Activated naive CD8-positive, alpha-beta T cell treated with anti-CD3 and anti-CD28 coated beads, Interleukin-2, amount 50 U/mL, for 24 hours (primary cell): ENCODE measurements at regions not wholly inside any gene's neighbourhood (a gene's known extent, or its start where the extent isn't known, plus 50 kb on each side); places are given as distances from the start of the nearest gene placed in this dataset.

Source experiments
- ATAC-seq: fragments of 150-1000 bp; cut with Tn5 transposase; one replicate; pipeline ENCODE4 v1.10.0; 2021
- DNase-seq: peaks from one replicate; pipeline ENCODE4 v3.0.0; 2021
- H3K27ac Mint-ChIP-seq: one replicate; pipeline ENCODE4 v1.8.0; 2021; ENCODE audit warnings: mild to moderate bottlenecking, mixed read lengths
- H3K27me3 Mint-ChIP-seq: one replicate; pipeline ENCODE4 v1.8.0; 2021; ENCODE audit warnings: mixed read lengths
- H3K36me3 Mint-ChIP-seq: one replicate; pipeline ENCODE4 v1.8.0; 2021; ENCODE audit warnings: low read depth, mixed read lengths
- H3K4me1 Mint-ChIP-seq: one replicate; pipeline ENCODE4 v1.8.0; 2021; ENCODE audit warnings: mixed read lengths
- H3K4me3 Mint-ChIP-seq: one replicate; pipeline ENCODE4 v1.8.0; 2021; ENCODE audit warnings: mild to moderate bottlenecking, moderate library complexity, mixed read lengths
- H3K9me3 Mint-ChIP-seq: one replicate; pipeline ENCODE4 v1.8.0; 2021; ENCODE audit warnings: mixed read lengths

DNA sequence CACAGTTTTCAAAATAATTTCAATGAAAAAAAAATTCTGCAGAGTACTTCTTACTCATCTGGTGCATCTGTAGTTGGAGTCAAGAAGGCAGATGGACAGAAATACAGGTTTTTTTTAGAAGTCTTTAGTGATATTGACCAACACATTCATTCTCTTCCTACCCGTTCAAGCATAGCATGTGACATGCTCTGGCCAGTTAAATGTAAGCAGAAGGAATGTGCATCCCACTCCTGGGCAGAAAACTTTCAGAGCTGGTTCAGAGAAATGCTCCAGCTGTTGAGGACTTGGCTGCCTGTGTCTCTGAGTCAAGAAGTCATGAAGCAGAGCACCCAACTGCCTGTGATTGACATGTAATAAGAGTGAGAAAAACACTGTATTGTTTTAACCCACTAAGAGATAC lies 665.3 kb upstream of the IGFBP3 start:
- Mint-ChIP-seq H3K36me3 (no peaks in the 10 kb centered on the region), H3K27me3 (no peaks in the 10 kb centered on the region), H3K4me3 (no peak overlapping the region), H3K9me3 (peaks cover 9% of the 10 kb centered on the region), H3K27ac (no peak overlapping the region), H3K4me1 (no peaks in the 10 kb centered on the region)
- no peak for ATAC-seq
- DNase-seq, result no peak

DNA sequence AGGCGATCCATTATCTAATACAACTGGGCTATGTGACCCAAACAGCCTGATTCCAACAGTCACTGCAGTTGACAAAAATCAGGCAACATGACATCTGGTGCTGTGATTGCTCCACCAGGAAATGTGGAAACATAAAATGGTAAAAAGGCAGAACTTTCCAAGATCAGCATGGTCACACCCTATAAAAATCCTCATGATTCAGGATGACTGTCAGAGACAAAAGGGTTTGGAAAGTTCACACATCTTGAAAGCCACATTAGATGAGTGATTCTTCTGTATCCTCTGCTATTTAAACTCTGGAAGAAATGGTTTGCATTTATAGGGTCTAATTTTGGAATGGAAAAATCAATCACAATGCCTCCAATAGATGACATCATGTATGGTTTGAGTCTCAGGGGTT lies 662.6 kb upstream of the IGFBP3 start:
- DNase-seq (no peak), ATAC-seq (no peak)
- Mint-ChIP-seq H3K4me1 (no peaks in the 10 kb centered on the region), H3K9me3 (peaks cover 4% of the 10 kb centered on the region), H3K4me3 (no peak overlapping the region), H3K36me3 (no peaks in the 10 kb centered on the region), H3K27me3 (no peaks in the 10 kb centered on the region), H3K27ac (no peak overlapping the region)

DNA sequence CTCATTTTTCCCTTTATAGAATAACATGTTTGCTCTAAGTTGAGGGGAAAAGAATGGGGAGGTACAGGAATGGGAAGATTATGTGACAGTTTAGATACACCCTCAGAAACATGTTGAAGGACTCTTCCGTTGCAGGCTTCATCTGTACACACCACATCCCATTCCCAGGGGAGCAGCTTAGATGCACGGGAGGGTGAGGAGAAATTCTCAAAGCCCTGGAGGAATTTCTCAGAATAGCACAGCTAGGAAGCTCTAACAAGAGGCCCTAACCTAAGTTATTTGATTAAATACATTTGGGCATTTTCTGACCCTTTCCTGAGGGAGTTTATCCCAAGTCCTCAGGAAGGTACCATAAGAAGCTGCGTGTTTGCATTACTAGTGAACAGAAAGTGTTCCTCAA lies 660.2 kb upstream of the IGFBP3 start:
- no peaks in the 10 kb centered on the region for H3K36me3 Mint-ChIP-seq
- no peaks in the 10 kb centered on the region for H3K4me1 Mint-ChIP-seq
- peaks cover 15% of the 10 kb centered on the region for H3K9me3 Mint-ChIP-seq
- H3K4me3 Mint-ChIP-seq, result no peak overlapping the region
- ATAC-seq (no peak), DNase-seq (no peak)
- no peak overlapping the region for H3K27ac Mint-ChIP-seq
- no peaks in the 10 kb centered on the region for H3K27me3 Mint-ChIP-seq

DNA sequence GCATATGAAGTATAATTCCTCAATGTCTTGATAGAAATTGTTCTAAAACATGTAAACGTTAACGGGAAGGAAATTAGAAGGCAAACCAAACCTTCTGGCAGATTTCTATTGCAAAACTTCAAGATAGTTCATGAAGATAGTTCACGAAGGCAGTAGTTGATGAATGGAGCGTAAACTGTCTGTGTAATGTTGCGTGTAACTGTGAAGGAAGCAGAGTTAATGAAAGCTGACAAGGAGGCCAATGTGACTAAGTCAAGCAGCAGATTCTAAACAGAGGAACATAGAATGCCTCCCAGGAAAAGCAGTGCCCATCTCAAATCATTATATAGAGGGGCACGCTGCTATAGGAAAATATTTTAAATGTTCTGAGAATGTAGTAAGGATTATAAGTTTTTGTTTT lies 659.7 kb upstream of the IGFBP3 start:
- no peak for DNase-seq
- no peak overlapping the region for H3K4me3 Mint-ChIP-seq
- H3K36me3 Mint-ChIP-seq, result no peaks in the 10 kb centered on the region
- no peaks in the 10 kb centered on the region for H3K4me1 Mint-ChIP-seq
- no peaks in the 10 kb centered on the region for H3K27me3 Mint-ChIP-seq
- H3K27ac Mint-ChIP-seq, result no peak overlapping the region
- no peak for ATAC-seq
- H3K9me3 Mint-ChIP-seq, result peaks cover 15% of the 10 kb centered on the region

DNA sequence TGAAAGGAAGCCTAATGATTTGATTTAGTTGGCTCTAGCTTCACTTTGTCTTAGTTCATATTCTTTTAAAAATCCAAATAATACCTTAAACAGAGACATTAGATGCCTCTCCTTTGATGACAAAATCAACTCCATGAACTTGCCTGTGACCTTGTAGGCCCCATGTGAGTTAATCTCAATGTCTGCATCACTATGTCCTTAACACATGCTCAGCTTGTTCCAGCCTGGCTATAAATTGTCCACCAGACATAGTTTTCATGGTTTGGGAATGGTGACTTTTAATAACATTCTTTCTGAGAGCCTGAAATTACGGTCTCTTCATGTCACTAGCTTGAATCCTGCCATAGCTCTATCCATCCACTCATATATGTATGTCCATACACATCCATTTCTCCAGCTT lies 656.3 kb upstream of the IGFBP3 start:
- Mint-ChIP-seq H3K4me3 (no peak overlapping the region), H3K27me3 (no peaks in the 10 kb centered on the region), H3K36me3 (no peaks in the 10 kb centered on the region), H3K27ac (no peak overlapping the region), H3K4me1 (no peaks in the 10 kb centered on the region), H3K9me3 (peaks cover 15% of the 10 kb centered on the region)
- no peak for ATAC-seq
- DNase-seq, result no peak

DNA sequence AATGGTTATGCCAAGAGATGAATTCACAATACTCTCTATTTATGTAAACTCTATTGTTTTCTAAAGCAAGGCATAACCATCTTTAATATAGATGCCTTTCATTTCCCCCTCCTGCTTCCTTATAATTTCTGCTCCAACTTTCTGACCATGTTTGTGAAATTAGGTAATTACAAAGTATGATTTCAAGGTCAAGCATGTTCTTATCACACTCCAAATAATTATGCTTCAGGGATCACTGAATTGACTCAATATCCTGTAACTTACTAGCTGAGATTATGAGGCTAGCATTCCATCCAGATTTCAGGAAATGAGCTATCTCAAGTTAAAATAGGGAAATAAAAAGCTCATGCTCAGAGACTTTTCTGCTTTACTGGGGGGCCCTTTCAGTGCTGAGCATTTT lies 655.9 kb upstream of the IGFBP3 start:
- H3K27ac Mint-ChIP-seq, result no peak overlapping the region
- H3K4me3 Mint-ChIP-seq, result no peak overlapping the region
- no peaks in the 10 kb centered on the region for H3K36me3 Mint-ChIP-seq
- peaks cover 19% of the 10 kb centered on the region for H3K9me3 Mint-ChIP-seq
- no peaks in the 10 kb centered on the region for H3K4me1 Mint-ChIP-seq
- ATAC-seq (no peak), DNase-seq (no peak)
- H3K27me3 Mint-ChIP-seq, result no peaks in the 10 kb centered on the region

DNA sequence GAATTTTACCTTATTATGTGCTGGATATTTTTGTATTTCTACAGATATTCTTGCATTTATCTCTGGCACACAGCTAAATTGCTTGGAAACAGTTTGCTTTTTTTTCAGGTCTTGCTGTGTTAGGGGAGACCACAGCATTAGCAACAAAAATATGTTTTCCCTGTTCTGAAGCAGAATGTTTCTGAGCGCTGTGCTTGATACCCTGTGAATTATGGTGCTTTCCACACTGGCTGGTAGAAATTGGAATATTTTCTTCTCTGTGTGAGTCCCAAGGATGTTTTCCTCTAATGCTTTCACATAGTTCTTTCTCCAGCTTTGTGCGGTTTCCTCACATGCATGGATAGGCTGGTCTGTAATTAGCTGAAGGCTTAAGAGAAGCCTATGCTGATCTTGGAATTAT lies 651.6 kb upstream of the IGFBP3 start:
- Mint-ChIP-seq H3K27ac (no peak overlapping the region), H3K4me1 (no peaks in the 10 kb centered on the region), H3K9me3 (peaks cover 13% of the 10 kb centered on the region), H3K4me3 (no peak overlapping the region), H3K27me3 (no peaks in the 10 kb centered on the region), H3K36me3 (no peaks in the 10 kb centered on the region)
- no peak for DNase-seq
- ATAC-seq, result no peak

DNA sequence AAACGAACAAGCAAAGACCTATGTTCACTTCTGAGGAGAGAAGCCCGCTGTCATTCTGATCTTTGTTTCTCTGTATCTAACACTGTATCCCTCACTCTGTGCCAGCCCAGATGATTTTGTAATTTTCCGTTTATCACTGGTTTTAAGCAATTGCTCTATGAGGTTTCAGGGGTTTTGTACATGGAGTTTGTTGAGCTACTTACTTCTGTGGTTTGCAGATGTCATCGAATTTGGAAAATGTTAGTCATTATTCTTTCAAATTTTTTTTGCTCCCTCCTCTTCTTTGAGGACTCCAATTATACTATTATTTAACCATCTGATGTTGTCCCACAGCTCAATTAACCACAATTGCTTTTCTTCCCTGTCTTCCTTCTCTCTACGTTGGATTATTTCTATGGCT lies 650.9 kb upstream of the IGFBP3 start:
- Mint-ChIP-seq H3K9me3 (peaks cover 10% of the 10 kb centered on the region), H3K4me3 (no peak overlapping the region), H3K27me3 (no peaks in the 10 kb centered on the region), H3K27ac (no peak overlapping the region), H3K4me1 (no peaks in the 10 kb centered on the region), H3K36me3 (no peaks in the 10 kb centered on the region)
- ATAC-seq (no peak), DNase-seq (no peak)

DNA sequence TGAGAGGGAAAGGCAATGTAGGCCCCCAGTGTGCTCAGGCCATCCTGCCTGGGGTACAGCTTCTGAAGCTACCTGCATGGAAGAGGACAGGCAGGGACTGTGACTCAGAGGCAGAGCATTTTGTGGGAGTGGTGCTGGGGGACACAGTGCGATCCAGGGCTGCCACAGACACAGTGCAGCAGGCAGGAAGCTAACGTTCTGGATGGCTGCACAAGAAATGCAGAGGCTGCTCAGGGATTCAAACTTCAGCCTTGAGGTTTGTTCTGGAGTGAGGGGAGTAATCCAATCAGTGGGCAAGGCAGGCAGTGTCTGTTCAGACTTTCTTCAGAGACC lies 648.0 kb upstream of the IGFBP3 start:
- no peak overlapping the region for H3K4me3 Mint-ChIP-seq
- H3K27ac Mint-ChIP-seq, result no peak overlapping the region
- H3K36me3 Mint-ChIP-seq, result no peaks in the 10 kb centered on the region
- H3K27me3 Mint-ChIP-seq, result no peaks in the 10 kb centered on the region
- no peaks in the 10 kb centered on the region for H3K4me1 Mint-ChIP-seq
- peaks cover 15% of the 10 kb centered on the region for H3K9me3 Mint-ChIP-seq
- ATAC-seq, result no peak
- DNase-seq, result no peak

DNA sequence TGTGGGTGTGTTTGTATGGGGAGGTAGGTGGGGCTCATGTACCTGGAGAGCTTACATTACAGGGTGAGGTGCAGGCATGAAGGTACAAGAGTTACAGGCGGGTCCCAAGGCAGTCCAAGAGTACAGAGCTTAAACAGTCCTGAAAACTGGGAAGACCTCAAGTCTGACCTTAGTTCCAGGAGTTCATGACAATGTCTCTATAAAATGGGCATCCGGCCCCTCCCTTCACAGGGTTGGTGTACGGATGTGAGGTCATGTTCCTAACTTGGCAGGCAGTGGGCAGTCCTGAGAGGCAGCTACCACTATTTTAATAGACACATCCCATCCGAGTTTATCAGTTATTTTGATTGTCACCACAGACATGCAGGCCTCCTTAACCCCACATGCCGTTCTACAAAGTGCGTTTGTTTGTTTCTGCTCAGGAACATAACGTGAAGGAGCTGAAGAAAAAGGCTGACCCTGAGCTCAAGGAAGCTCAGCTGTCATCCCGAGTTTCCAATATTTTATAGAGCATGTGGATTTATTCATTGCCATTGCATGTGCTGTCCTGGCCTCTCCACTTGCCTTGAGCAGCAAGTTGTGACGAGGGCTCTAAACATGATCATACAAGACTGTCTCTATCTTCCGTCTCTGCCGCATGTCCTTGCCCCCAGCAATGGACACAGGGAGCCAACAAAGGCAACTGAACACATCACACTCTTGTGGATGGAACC lies 647.5 kb upstream of the IGFBP3 start:
- Mint-ChIP-seq H3K4me1 (no peaks in the 10 kb centered on the region), H3K4me3 (no peak overlapping the region), H3K27me3 (no peaks in the 10 kb centered on the region), H3K36me3 (no peaks in the 10 kb centered on the region), H3K9me3 (peaks cover 15% of the 10 kb centered on the region), H3K27ac (no peak overlapping the region)
- no peak for ATAC-seq
- DNase-seq, result no peak

DNA sequence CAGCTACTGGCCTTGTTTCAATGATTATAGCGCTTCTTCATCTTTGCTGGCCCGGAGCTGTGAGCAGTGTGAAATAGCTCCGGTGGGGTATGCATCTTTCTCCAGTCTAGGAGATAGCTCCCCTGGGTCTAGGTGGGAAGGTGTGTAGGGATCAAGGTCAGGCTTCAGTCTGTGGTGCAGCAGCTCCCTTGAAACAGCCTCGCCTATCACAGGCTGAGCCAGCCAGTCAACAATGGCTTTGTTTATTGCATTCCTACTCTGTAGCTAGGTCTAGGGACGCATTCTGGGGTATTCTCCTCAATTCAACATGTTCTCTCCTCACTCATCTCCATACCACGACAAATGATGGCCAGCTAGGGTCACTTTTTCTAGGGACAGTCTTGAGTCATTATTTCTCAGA lies 646.8 kb upstream of the IGFBP3 start:
- H3K27ac Mint-ChIP-seq, result no peak overlapping the region
- DNase-seq (no peak), ATAC-seq (no peak)
- no peaks in the 10 kb centered on the region for H3K36me3 Mint-ChIP-seq
- no peak overlapping the region for H3K4me3 Mint-ChIP-seq
- H3K27me3 Mint-ChIP-seq, result no peaks in the 10 kb centered on the region
- H3K4me1 Mint-ChIP-seq, result no peaks in the 10 kb centered on the region
- peaks cover 11% of the 10 kb centered on the region for H3K9me3 Mint-ChIP-seq

DNA sequence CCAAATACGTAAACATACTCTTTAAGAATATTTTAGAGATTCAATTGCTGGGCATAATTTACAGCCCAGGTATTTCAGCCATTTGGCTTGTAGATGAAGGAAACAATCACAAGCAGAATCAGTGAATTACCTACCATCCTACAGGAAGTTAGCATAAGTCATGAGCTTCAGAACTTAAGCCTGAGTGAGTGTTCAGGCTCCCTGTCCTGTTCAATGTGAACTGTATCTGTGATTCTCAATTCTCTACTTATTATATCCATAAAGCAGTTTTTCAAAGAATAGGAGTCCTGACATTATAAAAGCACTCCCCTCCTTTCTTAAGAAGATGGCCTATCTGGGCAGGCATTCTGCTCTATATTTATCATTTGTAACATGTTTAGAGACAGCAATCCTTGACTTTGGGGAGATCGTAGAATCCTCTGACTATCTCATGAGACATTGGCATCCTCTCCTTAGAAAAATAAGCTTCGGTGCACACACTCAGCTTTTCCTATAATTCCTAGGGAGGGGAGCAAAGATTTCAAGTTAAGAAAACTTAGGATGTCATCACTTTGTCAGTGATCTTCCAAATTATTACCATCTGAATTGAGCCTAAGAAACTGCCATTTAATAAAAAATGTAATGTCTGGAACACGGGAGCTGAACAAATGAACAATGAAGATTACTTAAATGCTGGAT lies 645.2 kb upstream of the IGFBP3 start:
- DNase-seq, result no peak
- peaks cover 9% of the 10 kb centered on the region for H3K9me3 Mint-ChIP-seq

DNA sequence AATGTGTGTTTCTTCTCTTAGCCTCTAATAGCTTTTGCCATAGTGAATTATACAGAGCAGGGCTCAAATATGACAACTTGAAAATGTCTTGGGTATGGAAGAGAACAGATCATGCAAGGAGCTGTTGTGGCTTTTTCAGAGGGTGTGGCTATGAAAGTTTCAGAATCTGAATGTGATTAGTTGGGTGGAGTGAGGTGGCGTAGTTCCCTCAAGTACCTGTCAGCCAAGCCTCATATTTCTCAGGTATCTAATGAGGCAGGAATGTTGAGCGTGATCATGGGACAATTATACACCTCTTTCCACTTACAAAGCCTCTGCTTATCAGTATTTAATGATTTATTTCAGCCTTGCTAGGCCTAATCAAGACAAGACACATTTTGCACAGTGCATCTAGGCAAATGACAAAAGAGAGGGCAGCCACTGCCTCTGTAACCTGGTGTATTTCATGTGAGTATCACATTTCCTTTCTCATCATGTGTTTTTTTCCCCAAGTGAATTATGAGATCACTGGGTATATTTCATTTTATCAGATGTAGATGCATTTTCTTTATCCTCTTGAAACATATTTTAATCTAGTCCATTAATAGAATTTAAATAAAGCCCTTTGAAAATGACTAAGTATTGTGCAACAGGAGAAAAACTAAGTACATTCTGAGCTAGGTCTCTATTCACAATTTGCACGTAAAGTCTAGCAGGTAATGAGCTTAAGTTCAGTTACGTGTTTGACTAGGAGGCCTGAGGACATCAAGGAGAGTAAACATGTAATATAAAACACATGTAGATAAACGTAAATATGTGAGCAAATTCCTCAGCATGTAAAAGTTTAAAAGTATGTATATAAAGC lies 644.4 kb upstream of the IGFBP3 start:
- Mint-ChIP-seq H3K36me3 (no peaks in the 10 kb centered on the region), H3K27ac (no peak overlapping the region), H3K4me1 (no peaks in the 10 kb centered on the region), H3K9me3 (peaks cover 10% of the 10 kb centered on the region), H3K4me3 (no peak overlapping the region), H3K27me3 (no peaks in the 10 kb centered on the region)
- ATAC-seq (no peak), DNase-seq (no peak)

More for the DNA sequence above, 645.2 kb upstream of the IGFBP3 start:
- Mint-ChIP-seq H3K4me1 (no peaks in the 10 kb centered on the region), H3K36me3 (no peaks in the 10 kb centered on the region), H3K4me3 (no peak overlapping the region), H3K27me3 (no peaks in the 10 kb centered on the region), H3K27ac (no peak overlapping the region)
- no peak for ATAC-seq

DNA sequence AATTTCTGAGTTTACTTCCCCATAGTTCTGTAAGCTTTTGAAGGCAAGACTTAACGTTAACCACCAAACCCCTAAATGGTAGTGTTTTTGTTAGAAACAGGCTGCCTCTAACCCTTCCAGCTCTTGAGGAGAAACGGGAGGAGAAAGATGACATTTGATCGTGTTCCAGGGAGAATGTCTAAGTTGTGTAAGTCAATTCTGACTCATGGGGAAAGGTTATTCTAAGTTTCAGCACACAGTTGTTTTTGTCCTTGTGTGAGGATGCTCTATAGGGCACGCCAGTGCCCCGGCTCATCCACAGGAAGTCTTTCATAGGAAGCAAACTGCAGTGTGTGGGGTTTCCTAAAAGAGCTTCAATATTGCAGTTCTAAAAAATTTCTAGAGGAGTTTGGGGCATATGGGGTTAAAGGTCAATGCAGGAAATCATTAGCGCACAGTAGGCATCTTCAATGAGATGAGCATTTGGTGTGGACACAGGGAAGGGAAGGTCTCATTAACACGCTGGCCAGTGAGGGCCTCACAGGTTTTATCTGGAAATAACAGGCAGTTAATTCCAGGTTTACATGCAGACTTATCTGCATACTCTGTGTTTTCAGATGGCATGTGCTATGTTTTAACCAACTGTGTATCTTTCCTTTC lies 638.2 kb upstream of the IGFBP3 start:
- Mint-ChIP-seq H3K27me3 (no peaks in the 10 kb centered on the region), H3K9me3 (peaks cover 11% of the 10 kb centered on the region), H3K4me1 (no peaks in the 10 kb centered on the region), H3K4me3 (no peak overlapping the region), H3K27ac (no peak overlapping the region), H3K36me3 (no peaks in the 10 kb centered on the region)
- ATAC-seq (no peak), DNase-seq (no peak)
